ENCODE measurements at regions not wholly inside any gene's neighbourhood (a gene's known extent, or its start where the extent isn't known, plus 50 kb on each side); places are given as distances from the start of the nearest gene placed in this dataset.

DNA sequence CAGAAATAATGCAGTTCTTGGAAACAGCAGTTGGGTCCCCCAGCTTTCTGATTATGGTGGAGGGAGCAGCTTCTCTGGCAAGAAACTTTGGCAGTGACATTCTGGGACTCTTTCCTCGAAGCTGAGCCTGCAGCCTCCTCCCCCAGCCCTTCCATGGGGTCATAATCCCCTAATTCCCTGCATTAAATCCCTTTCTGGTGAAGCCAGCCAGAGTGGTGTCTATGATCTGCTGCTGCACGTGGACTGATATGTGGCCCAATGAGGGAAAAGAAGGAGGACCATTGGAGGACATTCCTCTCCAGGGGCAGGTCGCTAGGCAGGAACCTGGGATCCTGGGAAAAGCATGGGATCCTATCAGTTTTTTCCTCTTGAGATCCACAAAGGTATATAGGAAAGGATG, 470.5 kb downstream of the RPS24 start:
- peaks cover 6% of the 10 kb centered on the region for H3K4me1 Mint-ChIP-seq
- peak; percentile 32 for DNase-seq
- peaks cover 10% of the 10 kb centered on the region for H3K9me3 Mint-ChIP-seq
- no peak overlapping the region for H3K4me3 Mint-ChIP-seq
- no peaks in the 10 kb centered on the region for H3K36me3 Mint-ChIP-seq (ENCODE audit: low read depth)
- no peaks in the 10 kb centered on the region for H3K27me3 Mint-ChIP-seq
- H3K27ac Mint-ChIP-seq: no peak overlapping the region
- intact Hi-C loops (cut with micrococcal nuclease): no loop called here

DNA sequence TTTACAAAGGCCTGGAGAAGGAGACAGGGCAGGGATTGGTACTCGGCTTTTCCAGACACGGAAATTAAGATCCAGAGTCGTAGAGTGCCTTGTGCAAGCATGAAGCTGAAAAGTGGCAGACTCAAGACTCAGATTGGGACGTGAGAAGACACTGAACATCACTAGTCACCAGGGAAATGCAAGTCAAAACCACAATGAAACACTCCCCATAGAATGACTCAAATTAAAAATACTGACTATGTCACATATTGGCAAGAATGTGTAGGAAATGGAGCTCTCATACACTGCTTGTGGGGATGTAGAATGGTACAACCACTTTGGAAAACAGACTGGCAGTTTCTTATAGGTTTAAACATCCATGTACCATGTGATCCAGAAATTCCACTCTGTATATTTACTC, 472.0 kb downstream of the RPS24 start:
- peak; percentile 48 for DNase-seq
- intact Hi-C loops (cut with micrococcal nuclease): no loop called here
- Mint-ChIP-seq H3K36me3 (ENCODE audit: low read depth) (no peaks in the 10 kb centered on the region), H3K27ac (no peak overlapping the region), H3K9me3 (peaks cover 7% of the 10 kb centered on the region), H3K27me3 (no peaks in the 10 kb centered on the region), H3K4me1 (peaks cover 6% of the 10 kb centered on the region), H3K4me3 (no peak overlapping the region)

DNA sequence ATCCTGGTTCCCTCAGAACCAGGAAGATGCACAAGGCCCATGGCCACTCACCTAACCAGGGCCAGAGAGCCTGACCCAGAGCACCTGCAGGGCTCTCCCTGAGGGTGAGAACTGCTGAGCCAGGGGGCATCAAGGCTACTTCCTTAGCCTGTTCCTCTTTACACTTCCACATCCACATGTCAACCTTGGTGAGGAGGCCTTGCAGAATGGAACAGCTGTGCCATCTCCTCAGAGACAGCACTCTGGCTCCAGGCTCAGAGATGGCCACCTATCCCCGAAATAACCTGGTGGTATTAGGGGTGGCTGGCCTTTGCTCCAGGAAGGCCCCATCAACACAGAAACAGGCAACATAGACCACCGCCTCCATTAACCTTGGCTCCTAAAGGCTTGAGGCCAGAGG, 473.0 kb downstream of the RPS24 start:
- peak; percentile 34 for DNase-seq
- no peak overlapping the region for H3K27ac Mint-ChIP-seq
- H3K36me3 Mint-ChIP-seq (ENCODE audit: low read depth): no peaks in the 10 kb centered on the region
- H3K9me3 Mint-ChIP-seq: peaks cover 7% of the 10 kb centered on the region
- H3K4me1 Mint-ChIP-seq: peaks cover 6% of the 10 kb centered on the region
- no peak overlapping the region for H3K4me3 Mint-ChIP-seq
- intact Hi-C loops (cut with micrococcal nuclease): no loop called here
- H3K27me3 Mint-ChIP-seq: no peaks in the 10 kb centered on the region

DNA sequence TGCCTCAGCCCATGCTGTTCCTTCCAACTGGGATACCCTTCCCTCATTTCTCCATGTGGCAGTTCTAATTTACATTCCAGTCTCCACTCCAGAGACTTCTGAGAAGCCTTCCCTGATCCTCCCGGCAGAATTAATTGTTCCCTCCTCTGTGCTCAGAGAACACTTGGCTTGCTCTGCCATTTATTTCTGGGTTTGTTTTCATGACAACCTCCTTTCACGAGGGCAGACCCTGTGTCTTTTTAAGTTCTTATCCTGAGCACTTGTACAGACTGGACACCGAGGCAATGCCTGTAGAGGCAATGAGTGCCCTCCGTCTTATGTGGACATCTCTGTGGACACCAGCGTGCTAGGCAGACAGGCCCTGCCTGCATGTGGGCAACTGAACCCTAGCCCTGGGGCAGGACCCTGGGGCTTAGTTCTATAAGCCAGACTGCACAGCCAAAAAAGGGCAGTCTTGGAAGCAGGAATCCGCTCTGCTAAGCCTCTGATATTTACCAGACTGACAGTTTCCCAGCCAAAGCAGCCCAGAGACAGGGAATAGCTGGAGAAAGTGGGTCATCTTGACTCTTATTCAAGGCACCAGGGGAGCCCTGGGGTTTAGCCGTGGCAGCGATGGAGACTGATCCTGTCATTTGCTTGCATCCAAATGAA, 474.0 kb downstream of the RPS24 start:
- Mint-ChIP-seq H3K9me3 (peaks cover 7% of the 10 kb centered on the region), H3K4me3 (no peak overlapping the region), H3K36me3 (ENCODE audit: low read depth) (no peaks in the 10 kb centered on the region), H3K4me1 (no peaks in the 10 kb centered on the region), H3K27me3 (no peaks in the 10 kb centered on the region), H3K27ac (no peak overlapping the region)
- DNase-seq: peak; percentile 46
- intact Hi-C loops (cut with micrococcal nuclease): no loop called here

DNA sequence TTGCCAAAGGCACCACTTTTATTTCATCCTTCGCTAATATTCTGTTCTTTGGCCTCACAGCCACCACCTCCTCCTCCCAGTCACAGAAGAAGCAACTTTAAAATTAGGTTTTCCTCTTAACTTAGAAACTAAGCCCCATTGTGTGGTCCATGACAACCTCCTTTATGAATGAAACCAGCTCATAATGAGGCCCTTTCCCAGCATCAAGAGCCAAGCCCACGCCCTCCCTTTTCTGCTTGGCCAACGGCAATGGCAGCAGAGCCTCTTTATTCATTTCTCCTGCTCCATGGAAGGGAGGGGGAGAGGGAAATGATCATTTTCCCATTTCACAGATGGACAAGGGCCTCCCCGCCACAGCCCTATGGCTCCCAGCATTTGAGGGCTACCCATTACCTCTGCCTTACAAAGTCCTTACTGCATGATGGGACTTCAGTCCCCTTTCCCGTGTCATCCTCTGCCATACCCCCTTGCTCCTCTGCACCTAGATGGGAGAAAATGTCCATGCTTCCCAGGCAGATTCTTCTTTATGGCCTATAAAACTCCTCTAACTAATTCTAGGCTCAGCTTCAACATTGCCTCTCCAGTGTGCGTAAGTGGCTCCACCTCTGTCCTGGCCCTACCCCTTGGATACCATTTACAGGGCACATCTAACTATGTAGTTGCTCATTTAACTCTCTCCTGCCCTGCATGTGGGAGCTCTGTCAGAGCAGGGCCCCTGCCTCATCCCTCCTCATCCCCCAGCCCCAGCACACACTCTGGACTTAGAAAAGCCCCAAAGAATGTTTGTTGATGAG, 475.5 kb downstream of the RPS24 start:
- Mint-ChIP-seq H3K27ac (no peak overlapping the region), H3K36me3 (ENCODE audit: low read depth) (no peaks in the 10 kb centered on the region), H3K9me3 (peaks cover 7% of the 10 kb centered on the region), H3K4me1 (no peaks in the 10 kb centered on the region), H3K4me3 (no peak overlapping the region), H3K27me3 (no peaks in the 10 kb centered on the region)
- peak; percentile 21 for DNase-seq
- intact Hi-C loops (cut with micrococcal nuclease): no loop called here

DNA sequence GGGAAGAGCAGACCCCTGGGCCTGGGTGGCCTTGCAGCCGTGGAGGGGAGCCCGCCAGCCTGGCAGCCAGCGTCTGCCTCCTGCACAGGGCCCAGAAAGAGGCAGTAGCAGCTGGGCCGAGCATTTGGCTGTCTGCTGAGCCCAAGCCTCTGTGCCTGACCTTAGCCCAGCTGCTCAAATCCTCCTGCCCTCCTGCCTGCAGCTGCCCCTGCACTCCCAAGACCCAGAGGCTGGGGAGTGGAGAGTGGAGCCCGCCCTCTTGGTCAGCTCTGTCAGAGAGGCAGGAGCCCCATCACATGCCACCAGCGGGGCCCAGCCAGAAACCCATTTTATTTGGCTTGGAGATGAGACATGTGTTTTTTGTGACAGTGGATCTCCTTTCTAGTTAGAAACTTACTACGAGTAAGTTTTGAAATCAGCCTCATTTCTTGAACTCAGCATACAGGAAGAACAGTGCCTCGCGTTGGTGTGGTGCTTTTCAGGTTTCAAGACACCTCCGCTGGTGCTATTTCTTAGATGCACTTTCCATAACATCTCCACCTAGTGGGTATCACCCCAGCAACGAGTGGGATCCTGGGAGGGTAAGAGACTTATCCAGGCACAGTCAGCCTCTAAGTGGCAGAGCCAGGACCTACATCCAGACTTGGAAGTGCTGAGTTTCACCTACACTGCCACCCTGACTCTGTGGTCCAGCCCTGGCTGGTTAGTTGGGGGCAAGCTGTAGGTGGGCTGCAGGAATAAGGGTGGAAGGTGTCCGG, 477.1 kb downstream of the RPS24 start:
- intact Hi-C loops (cut with micrococcal nuclease): no loop called here
- Mint-ChIP-seq H3K27me3 (no peaks in the 10 kb centered on the region), H3K9me3 (no peaks in the 10 kb centered on the region), H3K27ac (no peak overlapping the region), H3K4me3 (no peak overlapping the region), H3K36me3 (ENCODE audit: low read depth) (no peaks in the 10 kb centered on the region), H3K4me1 (no peaks in the 10 kb centered on the region)
- peak; percentile 47 for DNase-seq

DNA sequence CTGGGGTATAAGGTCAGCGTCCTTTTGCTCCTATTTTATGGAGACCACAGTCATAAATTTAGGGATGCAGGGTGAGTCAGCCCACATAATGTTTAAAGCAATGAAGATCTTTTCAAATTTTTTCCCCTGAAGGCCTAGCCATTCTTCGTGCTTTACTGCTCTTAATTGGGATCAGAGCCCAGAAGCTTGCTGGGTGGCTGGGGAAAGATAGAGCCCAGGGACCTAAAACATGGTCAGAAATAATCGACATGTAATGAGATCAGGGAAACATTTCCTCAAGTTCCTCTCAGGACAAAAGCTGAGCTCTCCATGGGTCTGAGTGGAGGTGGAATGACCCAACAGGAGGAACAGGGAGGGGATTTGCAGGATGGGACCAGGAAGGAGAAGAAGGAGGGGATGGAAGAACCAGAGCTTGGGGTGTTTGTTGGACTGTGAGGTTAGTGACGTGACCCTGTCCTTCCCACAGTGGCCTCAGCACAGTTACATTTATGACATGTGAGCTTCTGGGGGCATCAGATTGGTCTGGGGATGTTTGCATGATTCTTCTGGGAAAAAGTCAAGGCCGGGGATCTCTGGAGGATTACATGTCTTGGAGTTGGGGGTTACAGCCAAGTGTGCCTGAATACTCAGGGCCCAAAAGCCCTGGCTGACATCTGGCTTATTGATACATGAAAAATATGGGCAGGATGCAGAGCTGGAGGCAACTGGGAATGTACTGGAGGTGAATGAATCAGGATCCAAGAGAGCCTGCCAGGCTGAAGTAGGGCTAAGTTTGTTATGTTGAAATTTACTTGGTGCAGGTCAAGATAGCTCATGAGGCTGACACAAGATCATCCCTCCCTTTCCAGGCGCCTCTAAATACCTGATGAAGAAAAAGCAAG, 477.9 kb downstream of the RPS24 start:
- Mint-ChIP-seq H3K27ac (no peak overlapping the region), H3K4me1 (no peaks in the 10 kb centered on the region), H3K4me3 (no peak overlapping the region), H3K36me3 (ENCODE audit: low read depth) (no peaks in the 10 kb centered on the region), H3K9me3 (no peaks in the 10 kb centered on the region), H3K27me3 (no peaks in the 10 kb centered on the region)
- intact Hi-C loops (cut with micrococcal nuclease): no loop called here
- DNase-seq: peak; percentile 26

DNA sequence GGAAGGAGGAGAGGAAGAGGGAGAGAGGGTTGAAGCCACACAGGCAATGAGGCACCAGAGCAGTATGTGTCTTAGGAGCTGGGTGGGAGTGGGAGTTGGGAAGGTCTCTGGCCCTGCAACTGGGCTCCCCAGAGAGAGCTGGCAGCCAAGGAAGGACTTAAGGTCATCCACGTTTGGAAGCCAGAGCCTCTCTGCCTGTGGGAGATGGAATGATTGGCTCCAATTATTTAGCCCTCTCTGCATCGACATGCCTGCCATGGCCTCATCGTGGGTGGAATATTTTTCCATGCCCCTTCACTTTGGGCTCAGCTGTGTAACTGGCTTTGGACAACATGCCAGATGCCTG, 478.5 kb downstream of the RPS24 start:
- peak; percentile 24 for DNase-seq
- no peaks in the 10 kb centered on the region for H3K36me3 Mint-ChIP-seq (ENCODE audit: low read depth)
- no peaks in the 10 kb centered on the region for H3K4me1 Mint-ChIP-seq
- no peaks in the 10 kb centered on the region for H3K9me3 Mint-ChIP-seq
- no peaks in the 10 kb centered on the region for H3K27me3 Mint-ChIP-seq
- no peak overlapping the region for H3K4me3 Mint-ChIP-seq
- H3K27ac Mint-ChIP-seq: no peak overlapping the region
- intact Hi-C loops (cut with micrococcal nuclease): no loop called here

DNA sequence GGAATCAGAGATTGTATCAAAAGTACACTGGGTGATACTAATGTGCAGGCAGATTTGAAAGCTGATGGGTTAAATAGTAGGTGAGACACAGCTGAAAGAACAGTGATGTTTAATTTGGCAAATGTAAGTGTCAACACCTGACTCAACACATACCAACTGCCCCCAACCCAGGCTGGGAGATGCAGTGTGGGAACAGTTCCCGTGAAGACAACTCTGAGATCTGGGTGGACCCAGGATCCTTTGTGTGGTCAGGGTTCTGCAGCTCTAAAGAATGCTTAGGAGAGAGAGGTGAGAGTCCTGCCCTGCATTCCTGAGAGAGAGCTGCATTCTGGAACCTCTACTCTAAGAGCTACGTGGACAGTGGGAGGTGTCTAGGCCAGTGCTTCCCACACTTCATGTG, 479.7 kb downstream of the RPS24 start:
- Mint-ChIP-seq H3K4me3 (no peak overlapping the region), H3K4me1 (no peaks in the 10 kb centered on the region), H3K36me3 (ENCODE audit: low read depth) (no peaks in the 10 kb centered on the region), H3K9me3 (no peaks in the 10 kb centered on the region), H3K27ac (no peak overlapping the region), H3K27me3 (no peaks in the 10 kb centered on the region)
- peak; percentile 24 for DNase-seq
- intact Hi-C loops (cut with micrococcal nuclease): no loop called here

DNA sequence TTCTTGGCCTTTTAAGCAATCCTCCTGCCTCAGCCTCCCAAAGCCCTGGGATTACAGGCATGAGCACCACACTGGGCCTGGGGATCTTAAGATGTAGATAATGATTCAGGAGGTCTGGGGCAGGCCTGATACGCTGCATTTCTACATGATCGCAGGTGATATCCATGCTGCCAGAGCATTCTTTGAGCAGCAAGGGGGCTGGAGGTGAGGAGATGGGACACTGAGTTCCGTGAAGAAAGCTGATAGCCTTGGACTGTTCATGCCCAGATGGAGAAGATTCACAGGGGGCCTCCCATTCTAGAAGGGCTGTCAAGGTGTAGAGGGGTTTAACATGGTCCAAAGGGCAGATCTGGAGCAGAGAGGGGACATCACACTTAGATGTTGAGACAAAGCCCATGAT, 480.3 kb downstream of the RPS24 start:
- H3K27ac Mint-ChIP-seq: no peak overlapping the region
- H3K36me3 Mint-ChIP-seq (ENCODE audit: low read depth): no peaks in the 10 kb centered on the region
- no peaks in the 10 kb centered on the region for H3K27me3 Mint-ChIP-seq
- H3K4me3 Mint-ChIP-seq: no peak overlapping the region
- H3K4me1 Mint-ChIP-seq: no peaks in the 10 kb centered on the region
- peak; percentile 43 for DNase-seq
- intact Hi-C loops (cut with micrococcal nuclease): no loop called here
- H3K9me3 Mint-ChIP-seq: no peaks in the 10 kb centered on the region

DNA sequence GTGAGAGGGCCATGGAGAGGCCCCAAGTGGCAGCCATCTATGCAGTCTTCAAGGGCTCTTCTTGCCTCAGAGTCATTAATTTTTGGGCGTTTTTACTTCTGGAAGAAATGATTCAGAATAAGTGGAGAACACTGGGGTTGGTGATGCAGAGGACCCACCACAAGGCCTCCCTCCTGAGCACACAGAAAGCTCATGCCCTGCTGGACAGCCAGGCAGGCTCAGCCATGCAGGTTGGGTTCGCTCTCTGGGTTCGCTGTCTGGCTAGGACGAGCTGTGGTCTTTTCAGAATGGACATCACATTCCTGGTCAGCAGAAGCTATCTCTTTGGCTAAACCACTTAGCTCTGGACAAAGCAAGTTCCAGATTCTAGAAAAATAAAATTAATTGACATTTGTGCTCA, 480.8 kb downstream of the RPS24 start:
- Mint-ChIP-seq H3K4me1 (no peaks in the 10 kb centered on the region), H3K27ac (no peak overlapping the region), H3K27me3 (no peaks in the 10 kb centered on the region), H3K36me3 (ENCODE audit: low read depth) (no peaks in the 10 kb centered on the region), H3K4me3 (no peak overlapping the region), H3K9me3 (no peaks in the 10 kb centered on the region)
- DNase-seq: no peak
- intact Hi-C loops (cut with micrococcal nuclease): no loop called here

DNA sequence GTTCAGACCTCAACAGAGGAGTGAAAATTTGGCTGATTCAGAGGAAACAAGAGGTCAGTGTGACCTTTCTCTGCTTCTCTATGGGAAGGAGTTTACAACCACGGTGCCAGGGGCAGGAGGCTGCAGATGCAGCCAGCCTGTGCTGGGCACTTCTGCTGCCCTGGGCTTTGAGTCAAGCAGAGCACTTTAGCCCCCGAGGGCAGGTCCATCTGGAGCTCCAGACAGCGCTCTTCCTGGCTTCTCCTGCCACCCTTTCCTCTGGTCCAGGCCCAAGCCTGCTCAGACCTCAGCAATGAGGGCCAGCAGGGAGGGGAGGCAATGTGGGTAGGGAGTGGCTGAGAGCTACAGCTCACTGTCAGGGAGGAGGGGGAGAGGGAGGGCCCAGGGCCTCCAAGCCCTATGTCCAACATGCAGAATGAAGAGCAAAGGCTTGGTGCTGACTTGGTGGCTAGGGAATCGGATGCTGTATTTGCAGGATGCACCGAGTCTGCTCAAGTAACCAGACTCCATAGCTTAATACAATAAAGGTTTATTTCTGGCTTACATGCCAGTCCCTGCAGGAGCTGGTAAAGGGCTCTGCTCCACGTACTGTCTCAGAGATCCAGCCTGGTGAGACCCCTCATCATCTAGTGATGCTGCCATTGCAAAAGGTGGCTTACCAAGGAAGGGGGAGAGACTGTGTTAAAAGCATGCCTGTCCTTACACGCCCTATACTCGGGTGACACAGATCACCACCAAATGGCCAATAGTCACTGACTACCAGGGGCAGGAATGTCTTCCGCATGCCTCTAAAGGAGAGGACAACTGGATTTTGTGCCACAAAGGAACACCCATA, 481.6 kb downstream of the RPS24 start:
- intact Hi-C loops (cut with micrococcal nuclease): no loop called here
- Mint-ChIP-seq H3K27me3 (no peaks in the 10 kb centered on the region), H3K4me3 (no peak overlapping the region), H3K4me1 (no peaks in the 10 kb centered on the region), H3K9me3 (no peaks in the 10 kb centered on the region), H3K27ac (no peak overlapping the region), H3K36me3 (ENCODE audit: low read depth) (no peaks in the 10 kb centered on the region)
- peak; percentile 37 for DNase-seq

DNA sequence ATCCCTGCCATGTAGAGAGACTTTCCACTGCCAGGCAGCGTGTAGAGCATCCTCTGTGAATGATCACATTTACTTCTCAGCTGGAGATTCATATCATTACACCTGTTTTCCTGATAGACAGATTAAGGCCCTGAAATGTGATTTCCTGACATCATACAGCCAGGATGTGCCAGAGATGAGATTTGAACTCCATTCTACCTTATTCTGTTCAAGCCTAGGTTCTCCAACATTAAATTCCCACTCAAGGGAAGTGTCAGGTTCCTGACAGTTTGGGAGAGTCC, 482.1 kb downstream of the RPS24 start:
- Mint-ChIP-seq H3K36me3 (ENCODE audit: low read depth) (no peaks in the 10 kb centered on the region), H3K9me3 (no peaks in the 10 kb centered on the region), H3K4me3 (no peak overlapping the region), H3K4me1 (peaks cover 2% of the 10 kb centered on the region), H3K27me3 (no peaks in the 10 kb centered on the region), H3K27ac (no peak overlapping the region)
- no peak for DNase-seq
- intact Hi-C loops (cut with micrococcal nuclease): no loop called here

Measured in activated CD4-positive, alpha-beta T cell treated with anti-CD3 and anti-CD28 coated beads, Interleukin-2, amount 10 ng/mL, durations not matched to agents 24 days and 14 days (primary cell).